ENCODE measurements at regions not wholly inside any gene's neighbourhood (a gene's known extent, or its start where the extent isn't known, plus 50 kb on each side); places are given as distances from the start of the nearest gene placed in this dataset.

DNA sequence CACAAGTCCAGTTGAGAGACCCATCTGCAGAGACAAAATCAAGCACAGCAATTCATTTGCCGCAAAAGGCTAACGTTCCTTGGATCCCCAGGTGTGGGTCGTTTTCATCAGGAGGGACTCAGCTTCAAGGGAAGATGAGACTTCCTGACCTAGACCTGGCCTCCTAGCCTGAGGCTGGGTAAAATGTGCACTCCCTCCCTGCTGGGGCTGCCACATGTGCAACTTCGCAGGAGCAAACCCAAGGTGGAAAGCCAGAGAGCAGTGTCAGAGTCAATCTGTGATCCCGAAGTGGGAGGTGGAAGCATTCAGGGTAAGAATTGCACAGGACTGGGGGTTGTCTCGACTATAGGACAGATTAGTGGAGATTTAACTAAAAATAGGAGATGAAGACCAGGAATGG lies 164.7 kb upstream of the UMPS start:
- Histone ChIP-seq H3K36me3 (no peaks in the 10 kb centered on the region), H3K4me3 (no peak overlapping the region), H3K9me3 (no peaks in the 10 kb centered on the region), H3K27ac (no peak overlapping the region), H3K27me3 (no peaks in the 10 kb centered on the region), H3K4me1 (peaks cover 0 to 16% of the 10 kb centered on the region in 2 donors)
- no peak for DNase-seq (ENCODE audit: low spot score)
- TF ChIP-seq, protein P1, sequence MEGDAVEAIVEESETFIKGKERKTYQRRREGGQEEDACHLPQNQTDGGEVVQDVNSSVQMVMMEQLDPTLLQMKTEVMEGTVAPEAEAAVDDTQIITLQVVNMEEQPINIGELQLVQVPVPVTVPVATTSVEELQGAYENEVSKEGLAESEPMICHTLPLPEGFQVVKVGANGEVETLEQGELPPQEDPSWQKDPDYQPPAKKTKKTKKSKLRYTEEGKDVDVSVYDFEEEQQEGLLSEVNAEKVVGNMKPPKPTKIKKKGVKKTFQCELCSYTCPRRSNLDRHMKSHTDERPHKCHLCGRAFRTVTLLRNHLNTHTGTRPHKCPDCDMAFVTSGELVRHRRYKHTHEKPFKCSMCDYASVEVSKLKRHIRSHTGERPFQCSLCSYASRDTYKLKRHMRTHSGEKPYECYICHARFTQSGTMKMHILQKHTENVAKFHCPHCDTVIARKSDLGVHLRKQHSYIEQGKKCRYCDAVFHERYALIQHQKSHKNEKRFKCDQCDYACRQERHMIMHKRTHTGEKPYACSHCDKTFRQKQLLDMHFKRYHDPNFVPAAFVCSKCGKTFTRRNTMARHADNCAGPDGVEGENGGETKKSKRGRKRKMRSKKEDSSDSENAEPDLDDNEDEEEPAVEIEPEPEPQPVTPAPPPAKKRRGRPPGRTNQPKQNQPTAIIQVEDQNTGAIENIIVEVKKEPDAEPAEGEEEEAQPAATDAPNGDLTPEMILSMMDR (IDR thresholded peaks at IDR 0.05), result no peak

DNA sequence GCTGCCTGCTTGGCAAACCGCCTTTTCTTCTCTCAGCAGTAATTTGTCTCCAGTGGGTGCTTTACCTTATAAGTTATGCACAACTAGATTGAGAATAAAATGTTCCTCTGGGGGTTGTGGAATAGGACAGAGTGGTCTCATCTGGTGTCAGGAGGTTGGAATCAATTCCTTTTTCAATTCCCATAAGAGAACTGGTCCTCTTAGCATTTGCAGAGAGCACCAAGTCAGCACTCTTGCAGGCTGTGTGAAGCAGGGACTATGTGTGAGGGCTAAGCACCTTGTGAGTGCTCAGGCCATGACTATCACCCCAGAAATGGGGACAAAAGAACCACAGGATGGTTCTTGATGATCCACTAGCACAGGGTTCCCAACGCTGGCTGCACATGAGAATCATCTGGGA lies 163.6 kb upstream of the UMPS start:
- no peak overlapping the region for H3K27ac ChIP-seq
- no peaks in the 10 kb centered on the region for H3K27me3 ChIP-seq
- no peak for DNase-seq (ENCODE audit: low spot score)
- TF ChIP-seq, protein P1 (IDR thresholded peaks at IDR 0.05), result no peak
- no peaks in the 10 kb centered on the region for H3K36me3 ChIP-seq
- H3K4me3 ChIP-seq, result no peak overlapping the region
- peaks cover 0 to 16% of the 10 kb centered on the region in 2 donors for H3K4me1 ChIP-seq
- H3K9me3 ChIP-seq, result no peaks in the 10 kb centered on the region

- H3K4me3 ChIP-seq, result no peak overlapping the region
- no peaks in the 10 kb centered on the region for H3K27me3 ChIP-seq
- no peak for DNase-seq (ENCODE audit: low spot score)
- no peaks in the 10 kb centered on the region for H3K36me3 ChIP-seq
- peaks cover 0 to 16% of the 10 kb centered on the region in 2 donors for H3K4me1 ChIP-seq
- TF ChIP-seq, protein P1 (IDR thresholded peaks at IDR 0.05), result no peak
- H3K9me3 ChIP-seq, result no peaks in the 10 kb centered on the region
- no peak overlapping the region for H3K27ac ChIP-seq
Observed at GRCh38 chr3:124567179-124567578, 163.1 kb upstream of the UMPS start.

GRCh38 chr3:124569761-124570160 lies 160.5 kb upstream of the UMPS start:
- H3K4me3 ChIP-seq, result no peak overlapping the region
- H3K4me1 ChIP-seq, result peaks cover 0 to 16% of the 10 kb centered on the region in 2 donors
- no peaks in the 10 kb centered on the region for H3K27me3 ChIP-seq
- DNase-seq (ENCODE audit: low spot score), result no peak
- no peaks in the 10 kb centered on the region for H3K36me3 ChIP-seq
- H3K27ac ChIP-seq, result no peak overlapping the region
- TF ChIP-seq, protein P1 (IDR thresholded peaks at IDR 0.05), result no peak
- H3K9me3 ChIP-seq, result no peaks in the 10 kb centered on the region

- no peaks in the 10 kb centered on the region for H3K27me3 ChIP-seq
- no peak overlapping the region for H3K4me3 ChIP-seq
- TF ChIP-seq, protein P1 (IDR thresholded peaks at IDR 0.05), result no peak
- no peak for DNase-seq (ENCODE audit: low spot score)
- H3K4me1 ChIP-seq, result peaks cover 0 to 13% of the 10 kb centered on the region in 2 donors
- no peak overlapping the region for H3K27ac ChIP-seq
- H3K9me3 ChIP-seq, result no peaks in the 10 kb centered on the region
- no peaks in the 10 kb centered on the region for H3K36me3 ChIP-seq
Observed at GRCh38 chr3:124570232-124570631, 160.0 kb upstream of the UMPS start.

- no peak for DNase-seq (ENCODE audit: low spot score)
- no peaks in the 10 kb centered on the region for H3K36me3 ChIP-seq
- TF ChIP-seq, protein P1 (IDR thresholded peaks at IDR 0.05), result no peak
- no peak overlapping the region for H3K4me3 ChIP-seq
- no peaks in the 10 kb centered on the region for H3K9me3 ChIP-seq
- no peaks in the 10 kb centered on the region for H3K27me3 ChIP-seq
- H3K27ac ChIP-seq, result no peak overlapping the region
- H3K4me1 ChIP-seq, result peaks cover 0 to 31% of the 10 kb centered on the region in 2 donors
Observed at GRCh38 chr3:124572851-124573405, 157.3 kb upstream of the UMPS start.

Data from right atrium auricular region (tissue), 2 donors.